Central memory CD8-positive, alpha-beta T cell (primary cell): ENCODE measurements at regions not wholly inside any gene's neighbourhood (a gene's known extent, or its start where the extent isn't known, plus 50 kb on each side); places are given as distances from the start of the nearest gene placed in this dataset.

Experiments
- ATAC-seq: fragments of 150-1000 bp; cut with Tn5 transposase; replicated peaks from 2 replicates; pipeline ENCODE4 v1.10.0; 2022; ENCODE audit warnings: mild to moderate bottlenecking, moderate FRiP score, moderate number of reproducible peaks; ENCODE audit not compliant: poor library complexity, severe bottlenecking; ENCODE audit errors: extremely low read depth
- DNase-seq, 2 donors: peaks; one replicate each; pipeline ENCODE4 v3.0.0; 2021; ENCODE audit warnings: low spot score in 2 of 2
- H3K27ac Mint-ChIP-seq: one replicate; pipeline ENCODE4 v1.8.0; 2022; ENCODE audit warnings: low read depth, mild to moderate bottlenecking, moderate library complexity, mixed read lengths
- H3K27me3 Mint-ChIP-seq: one replicate; pipeline ENCODE4 v1.8.0; 2022; ENCODE audit warnings: mixed read lengths
- H3K36me3 Mint-ChIP-seq: one replicate; pipeline ENCODE4 v1.8.0; 2022; ENCODE audit warnings: mild to moderate bottlenecking, moderate library complexity, mixed read lengths; ENCODE audit not compliant: insufficient read depth
- H3K4me1 Mint-ChIP-seq: one replicate; pipeline ENCODE4 v1.8.0; 2022; ENCODE audit warnings: mixed read lengths
- H3K4me3 Mint-ChIP-seq: one replicate; pipeline ENCODE4 v1.8.0; 2022; ENCODE audit warnings: mild to moderate bottlenecking, moderate library complexity, mixed read lengths
- H3K9me3 Mint-ChIP-seq: one replicate; pipeline ENCODE4 v1.8.0; 2022; ENCODE audit warnings: mixed read lengths

DNA sequence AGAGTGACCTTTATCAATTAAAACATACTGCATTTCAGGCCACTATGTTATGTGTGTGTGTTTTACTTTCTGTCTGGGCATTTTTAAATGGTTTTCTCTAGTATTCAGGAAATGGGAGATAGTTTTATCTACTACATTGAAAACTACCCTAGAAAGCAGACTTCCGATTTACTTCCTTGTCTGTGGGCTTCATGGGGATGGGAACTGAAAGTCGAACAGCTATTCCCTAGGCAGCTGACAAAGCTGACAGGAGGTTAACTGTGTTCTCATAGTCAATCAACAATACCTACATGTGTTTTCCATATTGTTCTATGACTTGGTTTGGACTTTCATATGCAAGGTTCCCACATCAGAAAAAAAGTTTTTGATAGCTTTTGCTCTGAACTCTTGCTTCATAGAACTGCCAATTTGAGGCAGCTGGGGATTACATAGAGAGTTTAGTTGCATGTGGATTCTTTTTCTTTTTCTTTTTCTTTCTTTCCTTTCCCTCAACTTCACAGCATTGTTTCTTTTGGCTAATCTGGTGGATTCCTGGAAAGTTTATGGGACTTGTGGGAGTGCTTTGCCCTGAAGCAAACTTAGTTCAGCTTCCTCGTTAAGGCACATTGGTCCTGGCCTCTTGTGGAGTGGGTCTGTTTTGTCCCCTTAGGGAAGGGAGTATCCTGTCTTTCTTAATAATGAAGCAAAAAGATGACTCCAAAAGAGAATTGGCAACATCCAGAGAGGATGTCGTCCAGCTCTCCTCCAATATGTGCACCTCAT is 327.1 kb upstream of the GIMD1 start:
- no peak for ATAC-seq
- Mint-ChIP-seq H3K36me3 (no peaks in the 10 kb centered on the region), H3K27me3 (no peaks in the 10 kb centered on the region), H3K4me1 (no peaks in the 10 kb centered on the region), H3K27ac (no peak overlapping the region), H3K9me3 (peaks cover 20% of the 10 kb centered on the region), H3K4me3 (no peak overlapping the region)
- DNase-seq: no peak

DNA sequence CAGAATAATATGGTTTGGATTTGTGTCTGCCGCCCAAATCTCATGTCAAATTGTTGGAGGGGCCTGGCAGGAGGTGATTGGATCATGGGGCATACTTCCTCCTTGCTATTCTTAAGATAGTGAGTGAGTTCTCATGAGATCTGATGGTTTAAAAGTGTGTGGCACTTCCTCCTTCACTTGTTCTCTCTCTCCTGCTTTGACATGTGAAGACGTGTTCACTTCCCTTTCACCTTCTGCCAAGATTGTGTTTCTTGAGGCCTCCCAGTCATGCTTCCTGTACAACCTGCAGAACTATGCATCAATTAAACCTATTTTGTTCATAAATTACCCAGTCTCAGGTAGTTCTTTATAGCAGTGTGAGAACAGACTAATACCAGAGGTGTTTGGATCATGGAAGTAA is 325.7 kb upstream of the GIMD1 start:
- Mint-ChIP-seq H3K27me3 (no peaks in the 10 kb centered on the region), H3K4me1 (no peaks in the 10 kb centered on the region), H3K36me3 (no peaks in the 10 kb centered on the region), H3K4me3 (no peak overlapping the region), H3K9me3 (peaks cover 20% of the 10 kb centered on the region), H3K27ac (no peak overlapping the region)
- ATAC-seq: no peak
- DNase-seq: no peak

DNA sequence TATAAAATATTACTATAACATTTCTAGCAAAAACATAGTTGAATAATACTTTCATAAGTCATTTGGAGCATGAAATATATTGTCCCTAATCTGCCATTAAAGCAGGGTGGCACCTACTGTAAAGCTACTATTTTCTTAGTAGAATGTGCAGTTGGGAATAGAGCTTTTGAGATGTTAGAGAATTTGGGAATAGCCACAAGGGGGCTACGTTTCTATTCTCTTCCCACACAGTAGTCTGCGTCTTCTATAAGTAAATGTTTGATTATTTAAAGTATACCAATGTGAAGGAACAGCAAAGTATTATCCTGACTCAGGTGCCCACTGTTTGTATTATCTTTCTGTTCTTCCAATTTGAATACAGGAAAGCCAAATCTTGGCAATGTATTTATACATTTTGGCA is 323.2 kb upstream of the GIMD1 start:
- ATAC-seq: no peak
- Mint-ChIP-seq H3K4me1 (no peaks in the 10 kb centered on the region), H3K27me3 (no peaks in the 10 kb centered on the region), H3K27ac (no peak overlapping the region), H3K9me3 (peaks cover 12% of the 10 kb centered on the region), H3K36me3 (no peaks in the 10 kb centered on the region), H3K4me3 (no peak overlapping the region)
- no peak for DNase-seq

DNA sequence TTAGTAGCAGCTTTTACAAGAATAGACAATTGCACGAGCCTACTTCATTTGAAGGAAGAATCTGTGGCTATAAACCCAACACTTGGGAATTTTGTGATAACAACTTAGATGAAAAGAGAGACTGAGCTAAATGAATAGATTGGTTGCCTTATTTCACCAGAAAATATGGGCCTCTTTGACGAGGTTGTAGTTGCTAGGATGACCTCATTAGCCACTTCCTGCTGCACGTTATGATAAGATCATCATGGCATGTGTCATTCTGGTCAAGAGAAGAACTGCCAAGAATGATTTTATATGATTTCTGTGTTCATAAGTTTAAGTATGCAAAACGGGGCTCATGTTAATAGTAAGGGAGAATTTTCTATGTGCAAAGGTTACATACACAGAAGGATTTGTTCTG is 321.9 kb upstream of the GIMD1 start:
- H3K9me3 Mint-ChIP-seq: peaks cover 18% of the 10 kb centered on the region
- no peak overlapping the region for H3K4me3 Mint-ChIP-seq
- peaks cover 1% of the 10 kb centered on the region for H3K36me3 Mint-ChIP-seq
- no peaks in the 10 kb centered on the region for H3K27me3 Mint-ChIP-seq
- no peak overlapping the region for H3K27ac Mint-ChIP-seq
- H3K4me1 Mint-ChIP-seq: no peaks in the 10 kb centered on the region
- no peak for DNase-seq
- ATAC-seq: no peak

DNA sequence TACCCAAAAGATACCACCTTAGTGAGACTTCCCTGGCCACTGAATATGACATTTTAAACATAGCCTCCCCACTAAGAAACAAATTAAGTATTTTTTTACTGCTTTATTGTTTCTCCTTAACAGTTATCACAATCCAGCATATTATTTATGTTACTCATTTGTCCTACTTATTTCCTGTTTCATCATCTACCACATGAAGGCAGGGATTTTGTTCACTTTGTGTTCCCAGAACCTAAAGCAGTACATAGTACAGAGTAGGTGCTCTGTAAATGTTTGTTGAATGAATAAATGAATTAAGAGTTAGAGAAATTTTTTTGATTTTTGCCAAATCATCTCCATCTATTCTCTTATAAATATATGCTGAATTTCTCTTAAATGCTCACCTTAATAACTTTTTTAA is 318.4 kb upstream of the GIMD1 start:
- peaks cover 20% of the 10 kb centered on the region for H3K9me3 Mint-ChIP-seq

DNA sequence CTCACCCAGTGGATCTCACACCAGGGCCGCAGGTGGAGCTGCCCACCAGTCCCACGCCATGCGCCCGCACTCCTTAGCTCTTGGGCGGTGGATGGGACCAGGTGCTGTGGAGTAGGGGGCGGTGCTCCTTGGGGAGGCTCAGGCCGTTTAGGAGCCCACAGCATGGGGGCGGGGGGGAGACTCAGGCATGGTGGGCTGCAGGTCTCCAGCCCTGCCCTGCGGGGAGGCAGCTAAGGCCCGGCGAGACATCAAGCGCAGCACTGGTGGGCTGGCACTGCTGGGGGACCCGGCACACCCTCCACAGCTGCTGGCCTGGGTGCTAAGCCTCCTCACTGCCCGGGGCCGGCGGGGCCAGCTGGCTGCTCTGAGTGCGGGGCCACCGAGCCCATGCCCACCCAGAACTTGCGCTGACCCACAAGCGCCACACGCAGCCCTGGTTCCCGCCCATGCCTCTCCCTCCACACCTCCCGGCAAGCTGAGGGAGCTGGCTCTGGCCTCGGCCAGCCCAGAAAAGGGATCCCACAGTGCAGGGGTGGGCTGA is 312.9 kb upstream of the GIMD1 start:
- Mint-ChIP-seq H3K27me3 (no peaks in the 10 kb centered on the region), H3K4me1 (no peaks in the 10 kb centered on the region), H3K9me3 (peaks cover 27% of the 10 kb centered on the region)

More for the DNA sequence above, 318.4 kb upstream of the GIMD1 start:
- Mint-ChIP-seq H3K4me1 (no peaks in the 10 kb centered on the region), H3K4me3 (no peak overlapping the region), H3K36me3 (peaks cover 1% of the 10 kb centered on the region), H3K27me3 (no peaks in the 10 kb centered on the region), H3K27ac (no peak overlapping the region)
- DNase-seq (no peak), ATAC-seq (no peak)

DNA sequence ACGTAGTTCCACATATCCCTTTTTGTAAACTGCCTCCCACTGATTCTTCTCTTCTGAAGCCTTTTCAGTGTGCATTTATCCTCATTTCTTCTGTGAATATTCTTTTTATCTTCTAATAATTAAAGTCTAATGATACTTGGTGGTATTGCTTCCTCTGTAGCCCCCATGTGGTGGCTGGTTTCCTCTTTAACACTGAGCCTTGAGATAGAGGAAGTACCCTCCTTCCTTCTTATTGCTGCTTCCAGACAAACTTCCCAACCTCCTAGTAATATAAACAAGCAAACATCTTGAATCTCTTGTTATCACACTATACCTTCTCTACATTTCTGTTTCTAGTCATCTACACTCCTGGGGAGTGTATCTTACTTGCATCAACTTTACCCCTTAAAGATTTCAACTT is 310.5 kb upstream of the GIMD1 start:
- H3K4me3 Mint-ChIP-seq: no peak overlapping the region
- no peaks in the 10 kb centered on the region for H3K4me1 Mint-ChIP-seq
- ATAC-seq: no peak
- no peaks in the 10 kb centered on the region for H3K27me3 Mint-ChIP-seq
- H3K27ac Mint-ChIP-seq: no peak overlapping the region
- no peaks in the 10 kb centered on the region for H3K36me3 Mint-ChIP-seq
- H3K9me3 Mint-ChIP-seq: peaks cover 24% of the 10 kb centered on the region
- DNase-seq: no peak

More for the DNA sequence above, 312.9 kb upstream of the GIMD1 start:
- no peak for DNase-seq
- ATAC-seq: no peak
- no peaks in the 10 kb centered on the region for H3K36me3 Mint-ChIP-seq
- no peak overlapping the region for H3K27ac Mint-ChIP-seq
- H3K4me3 Mint-ChIP-seq: no peak overlapping the region

DNA sequence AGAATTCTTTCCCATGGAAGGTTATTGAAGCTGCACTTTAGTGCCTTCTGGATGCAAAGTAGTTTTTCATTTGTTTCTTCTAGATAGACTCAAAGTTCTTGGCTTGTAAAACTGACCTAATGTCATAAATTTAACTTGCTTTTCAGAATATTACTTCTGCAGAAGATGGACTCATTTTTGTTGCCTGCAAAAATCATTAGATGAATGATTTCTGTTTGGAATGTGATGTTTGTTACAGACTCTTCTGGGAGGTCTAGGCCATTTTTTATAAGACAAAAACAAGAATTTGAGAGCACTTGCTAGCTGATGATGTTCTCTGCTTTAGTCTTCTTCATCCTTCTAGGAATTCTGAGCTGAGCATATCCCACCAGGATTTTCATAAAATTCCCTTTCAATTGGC is 308.6 kb upstream of the GIMD1 start:
- H3K4me3 Mint-ChIP-seq: no peak overlapping the region
- ATAC-seq (no peak), DNase-seq (no peak)
- H3K36me3 Mint-ChIP-seq: no peaks in the 10 kb centered on the region
- no peaks in the 10 kb centered on the region for H3K27me3 Mint-ChIP-seq
- no peak overlapping the region for H3K27ac Mint-ChIP-seq
- peaks cover 14% of the 10 kb centered on the region for H3K9me3 Mint-ChIP-seq
- no peaks in the 10 kb centered on the region for H3K4me1 Mint-ChIP-seq

DNA sequence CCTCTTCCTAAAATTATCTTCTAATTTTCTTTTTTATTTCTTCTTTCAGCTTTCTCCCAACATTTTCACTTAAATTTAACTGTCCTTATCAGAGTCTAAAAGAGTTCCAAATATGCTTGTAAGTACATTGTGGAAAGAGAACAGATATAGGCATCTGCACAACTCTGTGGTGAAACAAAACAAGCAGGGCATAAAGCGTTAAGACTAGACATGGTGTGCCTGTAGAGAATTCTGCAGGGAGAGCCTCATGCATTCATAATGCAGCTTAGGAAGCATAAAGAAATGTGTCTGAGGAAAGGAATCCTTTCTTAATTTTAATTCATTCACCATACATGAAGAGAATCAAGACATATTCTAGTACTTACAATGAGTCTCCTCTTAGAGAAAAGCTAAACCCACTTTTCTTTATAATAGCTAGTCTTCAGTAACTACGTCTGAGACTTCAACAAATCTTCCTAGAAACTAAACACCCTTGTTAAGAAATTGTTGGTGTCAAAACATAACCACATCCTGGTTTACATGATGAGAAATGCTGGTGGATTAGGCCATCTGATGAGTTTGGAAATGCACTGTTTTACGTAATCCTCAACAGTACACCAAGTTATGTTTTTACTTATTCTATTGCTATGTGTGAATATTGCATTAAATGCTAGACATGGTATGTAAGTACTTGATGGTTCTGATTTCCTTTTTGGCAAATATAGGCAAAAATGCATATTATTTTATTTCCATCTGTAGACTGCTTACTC is 307.8 kb upstream of the GIMD1 start:
- Mint-ChIP-seq H3K36me3 (no peaks in the 10 kb centered on the region), H3K9me3 (peaks cover 9% of the 10 kb centered on the region), H3K4me3 (no peak overlapping the region), H3K4me1 (no peaks in the 10 kb centered on the region), H3K27ac (no peak overlapping the region), H3K27me3 (no peaks in the 10 kb centered on the region)
- ATAC-seq (no peak), DNase-seq (no peak)

DNA sequence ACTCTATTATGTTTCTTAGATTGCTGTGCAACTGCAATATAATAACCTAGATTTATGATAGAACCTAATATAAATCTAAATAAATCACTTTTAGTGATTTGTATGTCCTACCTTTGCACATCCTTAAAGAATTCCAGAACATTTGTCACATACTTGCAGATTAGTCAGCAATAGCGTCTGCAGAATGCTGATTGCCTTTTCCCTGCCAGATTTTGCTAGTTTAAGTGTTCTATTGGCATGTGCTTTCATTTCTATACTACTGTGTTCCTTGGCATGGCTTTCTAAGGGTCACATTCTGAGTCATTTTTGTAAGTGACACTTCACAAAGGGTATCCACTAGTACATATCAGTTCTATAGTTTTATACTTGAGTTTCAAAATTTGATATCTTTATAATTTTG is 303.1 kb upstream of the GIMD1 start:
- ATAC-seq: no peak
- Mint-ChIP-seq H3K4me3 (no peak overlapping the region), H3K4me1 (no peaks in the 10 kb centered on the region), H3K9me3 (peaks cover 3% of the 10 kb centered on the region), H3K36me3 (no peaks in the 10 kb centered on the region), H3K27ac (no peak overlapping the region), H3K27me3 (no peaks in the 10 kb centered on the region)
- DNase-seq: no peak

DNA sequence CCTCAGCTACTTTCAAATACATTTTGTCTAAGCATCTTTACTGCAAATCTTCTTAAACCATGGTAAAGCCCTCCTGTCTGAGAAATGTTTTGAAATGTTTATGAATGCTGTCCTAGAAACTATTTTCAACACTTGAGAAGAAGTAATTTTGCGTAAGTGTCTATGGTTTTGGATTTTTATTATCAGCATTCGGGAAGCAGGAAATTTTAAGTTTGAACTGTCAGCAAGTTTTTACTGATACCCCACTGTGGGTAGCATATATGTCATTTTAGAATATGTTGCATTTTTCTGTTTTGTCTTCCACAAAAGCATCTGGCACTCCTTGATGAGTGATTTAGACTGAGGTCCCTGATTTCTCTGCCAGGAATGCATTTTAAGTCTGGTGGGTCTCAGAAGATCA is 302.4 kb upstream of the GIMD1 start:
- H3K4me1 Mint-ChIP-seq: no peaks in the 10 kb centered on the region
- no peak for ATAC-seq
- no peak overlapping the region for H3K27ac Mint-ChIP-seq
- no peak overlapping the region for H3K4me3 Mint-ChIP-seq
- H3K9me3 Mint-ChIP-seq: peaks cover 4% of the 10 kb centered on the region
- H3K27me3 Mint-ChIP-seq: no peaks in the 10 kb centered on the region
- DNase-seq: no peak
- H3K36me3 Mint-ChIP-seq: no peaks in the 10 kb centered on the region

DNA sequence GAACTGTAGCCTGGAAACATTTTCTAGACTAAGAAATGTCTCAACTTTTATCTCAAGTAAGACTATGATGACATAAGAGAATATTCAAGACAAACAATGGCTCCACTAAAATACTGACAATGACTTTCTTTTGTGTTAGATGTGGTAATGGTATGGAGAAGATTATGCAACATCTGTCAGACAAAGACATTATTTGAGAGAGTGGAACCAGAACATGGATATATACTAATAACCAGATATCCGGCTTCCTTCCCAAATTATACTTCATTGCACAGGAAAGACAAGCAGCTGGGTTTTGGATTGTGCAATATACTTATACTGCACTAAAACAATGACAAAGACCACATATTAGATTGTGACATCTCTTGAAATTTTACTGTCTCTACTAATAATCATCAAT is 290.8 kb upstream of the GIMD1 start:
- Mint-ChIP-seq H3K4me3 (no peak overlapping the region), H3K4me1 (no peaks in the 10 kb centered on the region), H3K27ac (no peak overlapping the region)

DNA sequence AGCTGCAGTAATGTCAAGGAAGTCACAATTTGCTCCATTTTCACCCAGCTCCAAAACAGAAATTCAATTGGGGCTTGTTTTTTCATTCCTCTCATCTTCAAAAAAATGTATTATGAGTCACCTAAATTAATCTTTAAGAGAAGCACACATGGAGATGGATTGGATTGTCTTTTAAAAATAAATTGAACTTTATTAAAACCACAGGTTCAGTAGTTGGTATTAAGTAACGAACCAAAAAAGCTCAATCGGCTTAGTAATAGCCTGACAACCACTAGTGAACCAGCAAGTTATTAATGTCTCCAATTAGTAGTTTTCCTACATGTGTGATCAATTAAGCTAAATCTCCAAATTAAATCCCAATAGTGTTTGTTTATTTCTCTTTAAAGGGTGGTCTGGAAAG is 283.5 kb upstream of the GIMD1 start:
- DNase-seq (no peak), ATAC-seq (no peak)
- H3K36me3 Mint-ChIP-seq: no peaks in the 10 kb centered on the region
- no peaks in the 10 kb centered on the region for H3K27me3 Mint-ChIP-seq
- peaks cover 5% of the 10 kb centered on the region for H3K9me3 Mint-ChIP-seq
- H3K4me3 Mint-ChIP-seq: no peak overlapping the region
- H3K4me1 Mint-ChIP-seq: no peaks in the 10 kb centered on the region
- no peak overlapping the region for H3K27ac Mint-ChIP-seq

More for the DNA sequence above, 290.8 kb upstream of the GIMD1 start:
- no peak for ATAC-seq
- no peak for DNase-seq
- no peaks in the 10 kb centered on the region for H3K9me3 Mint-ChIP-seq
- H3K27me3 Mint-ChIP-seq: no peaks in the 10 kb centered on the region
- no peaks in the 10 kb centered on the region for H3K36me3 Mint-ChIP-seq
